ENCODE measurements at regions not wholly inside any gene's neighbourhood (a gene's known extent, or its start where the extent isn't known, plus 50 kb on each side); places are given as distances from the start of the nearest gene placed in this dataset.

- TF ChIP-seq CTCF (CRISPR knock-in tag; IDR thresholded peaks at IDR 0.05) = no peak
- TF ChIP-seq ESRRA (CRISPR knock-in tag; IDR thresholded peaks at IDR 0.05; ENCODE audit: low read depth) = no peak
- no peak for TF ChIP-seq ZNF780A (CRISPR knock-in tag; IDR thresholded peaks at IDR 0.05)
- TF ChIP-seq MEF2D (CRISPR knock-in tag; IDR thresholded peaks at IDR 0.05) = no peak
- TF ChIP-seq ZNF607 (CRISPR knock-in tag; IDR thresholded peaks at IDR 0.05; ENCODE audit: borderline replicate concordance) = no peak
- no peak for TF ChIP-seq ZSCAN25 (CRISPR knock-in tag; IDR thresholded peaks at IDR 0.05)
- no peak for TF ChIP-seq ZNF121 (CRISPR knock-in tag; IDR thresholded peaks at IDR 0.05)
- TF ChIP-seq EZH2 (conservative IDR thresholded peaks at IDR 0.05; ENCODE audit: low read depth, low read length) = no peak
- TF ChIP-seq, protein P1, sequence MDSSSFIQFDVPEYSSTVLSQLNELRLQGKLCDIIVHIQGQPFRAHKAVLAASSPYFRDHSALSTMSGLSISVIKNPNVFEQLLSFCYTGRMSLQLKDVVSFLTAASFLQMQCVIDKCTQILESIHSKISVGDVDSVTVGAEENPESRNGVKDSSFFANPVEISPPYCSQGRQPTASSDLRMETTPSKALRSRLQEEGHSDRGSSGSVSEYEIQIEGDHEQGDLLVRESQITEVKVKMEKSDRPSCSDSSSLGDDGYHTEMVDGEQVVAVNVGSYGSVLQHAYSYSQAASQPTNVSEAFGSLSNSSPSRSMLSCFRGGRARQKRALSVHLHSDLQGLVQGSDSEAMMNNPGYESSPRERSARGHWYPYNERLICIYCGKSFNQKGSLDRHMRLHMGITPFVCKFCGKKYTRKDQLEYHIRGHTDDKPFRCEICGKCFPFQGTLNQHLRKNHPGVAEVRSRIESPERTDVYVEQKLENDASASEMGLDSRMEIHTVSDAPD (CRISPR knock-in tag; IDR thresholded peaks at IDR 0.05) = no peak
- no peak for TF ChIP-seq PCBP2 (optimal IDR thresholded peaks at IDR 0.05; ENCODE audit: low read depth, low read length, poor library complexity, severe bottlenecking)
- TF ChIP-seq, protein P2, sequence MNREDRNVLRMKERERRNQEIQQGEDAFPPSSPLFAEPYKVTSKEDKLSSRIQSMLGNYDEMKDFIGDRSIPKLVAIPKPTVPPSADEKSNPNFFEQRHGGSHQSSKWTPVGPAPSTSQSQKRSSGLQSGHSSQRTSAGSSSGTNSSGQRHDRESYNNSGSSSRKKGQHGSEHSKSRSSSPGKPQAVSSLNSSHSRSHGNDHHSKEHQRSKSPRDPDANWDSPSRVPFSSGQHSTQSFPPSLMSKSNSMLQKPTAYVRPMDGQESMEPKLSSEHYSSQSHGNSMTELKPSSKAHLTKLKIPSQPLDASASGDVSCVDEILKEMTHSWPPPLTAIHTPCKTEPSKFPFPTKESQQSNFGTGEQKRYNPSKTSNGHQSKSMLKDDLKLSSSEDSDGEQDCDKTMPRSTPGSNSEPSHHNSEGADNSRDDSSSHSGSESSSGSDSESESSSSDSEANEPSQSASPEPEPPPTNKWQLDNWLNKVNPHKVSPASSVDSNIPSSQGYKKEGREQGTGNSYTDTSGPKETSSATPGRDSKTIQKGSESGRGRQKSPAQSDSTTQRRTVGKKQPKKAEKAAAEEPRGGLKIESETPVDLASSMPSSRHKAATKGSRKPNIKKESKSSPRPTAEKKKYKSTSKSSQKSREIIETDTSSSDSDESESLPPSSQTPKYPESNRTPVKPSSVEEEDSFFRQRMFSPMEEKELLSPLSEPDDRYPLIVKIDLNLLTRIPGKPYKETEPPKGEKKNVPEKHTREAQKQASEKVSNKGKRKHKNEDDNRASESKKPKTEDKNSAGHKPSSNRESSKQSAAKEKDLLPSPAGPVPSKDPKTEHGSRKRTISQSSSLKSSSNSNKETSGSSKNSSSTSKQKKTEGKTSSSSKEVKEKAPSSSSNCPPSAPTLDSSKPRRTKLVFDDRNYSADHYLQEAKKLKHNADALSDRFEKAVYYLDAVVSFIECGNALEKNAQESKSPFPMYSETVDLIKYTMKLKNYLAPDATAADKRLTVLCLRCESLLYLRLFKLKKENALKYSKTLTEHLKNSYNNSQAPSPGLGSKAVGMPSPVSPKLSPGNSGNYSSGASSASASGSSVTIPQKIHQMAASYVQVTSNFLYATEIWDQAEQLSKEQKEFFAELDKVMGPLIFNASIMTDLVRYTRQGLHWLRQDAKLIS (CRISPR knock-in tag; IDR thresholded peaks at IDR 0.05) = no peak
Observed at GRCh38 chr7:110592557-110592956, 498.4 kb upstream of the LRRN3 start.
